ENCODE measurements at regions not wholly inside any gene's neighbourhood (a gene's known extent, or its start where the extent isn't known, plus 50 kb on each side); places are given as distances from the start of the nearest gene placed in this dataset.

DNA sequence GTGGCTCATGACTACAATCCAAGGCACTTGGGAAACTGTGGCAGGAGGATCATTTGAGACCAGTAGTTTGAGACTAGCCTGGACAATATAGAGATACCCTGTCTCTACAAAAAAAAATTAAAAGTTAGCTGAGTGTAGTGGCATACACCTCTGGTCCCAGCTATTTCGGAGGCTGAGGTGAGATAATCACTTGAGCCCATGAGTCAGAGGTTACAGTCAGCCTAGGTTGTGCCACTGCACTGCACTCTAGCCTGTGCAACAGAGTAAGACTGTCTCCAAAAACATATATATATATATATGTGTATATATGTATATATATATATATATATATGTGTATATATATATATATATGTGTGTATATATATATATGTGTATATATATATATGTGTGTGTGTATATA, 890.8 kb downstream of the NLGN4Y start:
- no peak for DNase-seq

DNA sequence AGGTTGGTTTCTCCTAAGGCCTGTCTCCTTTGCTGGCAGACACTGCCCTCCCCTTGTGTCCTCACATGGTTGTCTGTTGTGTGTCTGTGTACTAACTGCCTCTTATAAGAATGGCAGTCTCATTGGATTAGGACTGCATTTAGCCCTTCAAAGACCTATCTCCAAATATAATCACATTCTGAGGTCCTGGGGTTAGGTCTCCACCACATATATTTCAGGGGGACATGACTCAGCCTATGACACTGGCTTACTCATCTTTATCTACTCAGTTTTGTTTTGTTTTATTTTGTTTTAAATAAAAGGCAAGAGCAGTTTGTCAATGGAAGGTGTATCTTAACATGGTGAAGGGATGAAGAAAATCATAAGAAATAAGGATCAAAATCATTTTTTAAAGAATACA, 894.3 kb downstream of the NLGN4Y start:
- DNase-seq = peak; percentile 0

DNA sequence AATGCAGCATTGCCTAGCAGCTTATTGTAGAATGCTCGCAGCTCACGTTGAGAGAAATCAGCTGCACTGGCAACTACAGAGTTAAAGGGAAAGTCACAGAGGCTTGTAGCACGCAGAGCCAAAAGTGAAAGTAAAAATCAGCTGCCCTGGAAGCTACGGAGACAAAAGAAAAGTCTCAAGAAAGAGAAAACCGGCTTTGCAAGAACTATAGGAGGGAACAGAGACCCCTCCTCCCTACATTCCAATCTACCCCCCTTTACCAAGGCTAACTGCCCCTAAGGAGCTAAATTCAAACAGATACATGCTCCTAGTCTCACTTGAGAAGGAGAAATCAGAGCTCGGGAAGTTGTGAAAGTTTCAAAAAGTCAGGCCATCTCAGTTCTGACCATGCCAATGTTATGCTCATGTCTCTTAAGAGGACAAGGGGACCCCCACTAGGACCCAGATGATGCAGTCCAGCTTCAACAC, 900.4 kb downstream of the NLGN4Y start:
- no peak for DNase-seq

DNA sequence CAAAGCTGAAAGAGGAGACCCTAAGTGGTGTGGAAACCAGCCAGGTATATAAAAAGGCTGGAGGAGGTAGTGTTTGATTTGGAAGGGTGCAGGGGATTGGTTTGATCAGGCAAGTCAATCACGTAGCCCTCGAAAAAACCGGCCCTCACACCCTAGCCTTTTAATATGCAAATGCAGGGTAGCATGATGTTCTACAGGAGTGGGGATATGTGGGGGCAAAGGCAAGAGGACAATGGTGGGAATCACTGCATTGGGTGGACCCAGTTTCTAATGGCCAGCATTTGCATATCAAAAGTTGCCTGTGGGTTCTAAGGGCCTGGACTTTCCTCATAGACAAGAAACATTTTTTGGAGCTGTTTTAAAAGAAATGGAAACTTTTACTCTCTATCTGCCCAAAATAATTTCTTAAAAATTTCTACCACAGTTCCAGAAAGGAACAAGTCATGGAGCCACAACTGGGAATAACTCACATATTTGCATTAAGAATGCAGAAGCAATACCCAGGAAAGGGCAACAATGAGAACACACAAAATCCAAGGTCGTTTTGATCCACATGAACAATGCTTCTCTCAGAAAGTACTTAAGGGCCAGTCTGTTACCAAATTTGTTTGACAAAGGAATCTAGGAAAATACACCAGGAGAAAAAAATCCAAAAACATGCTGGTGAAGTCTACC, 915.8 kb downstream of the NLGN4Y start:
- no peak for DNase-seq

DNA sequence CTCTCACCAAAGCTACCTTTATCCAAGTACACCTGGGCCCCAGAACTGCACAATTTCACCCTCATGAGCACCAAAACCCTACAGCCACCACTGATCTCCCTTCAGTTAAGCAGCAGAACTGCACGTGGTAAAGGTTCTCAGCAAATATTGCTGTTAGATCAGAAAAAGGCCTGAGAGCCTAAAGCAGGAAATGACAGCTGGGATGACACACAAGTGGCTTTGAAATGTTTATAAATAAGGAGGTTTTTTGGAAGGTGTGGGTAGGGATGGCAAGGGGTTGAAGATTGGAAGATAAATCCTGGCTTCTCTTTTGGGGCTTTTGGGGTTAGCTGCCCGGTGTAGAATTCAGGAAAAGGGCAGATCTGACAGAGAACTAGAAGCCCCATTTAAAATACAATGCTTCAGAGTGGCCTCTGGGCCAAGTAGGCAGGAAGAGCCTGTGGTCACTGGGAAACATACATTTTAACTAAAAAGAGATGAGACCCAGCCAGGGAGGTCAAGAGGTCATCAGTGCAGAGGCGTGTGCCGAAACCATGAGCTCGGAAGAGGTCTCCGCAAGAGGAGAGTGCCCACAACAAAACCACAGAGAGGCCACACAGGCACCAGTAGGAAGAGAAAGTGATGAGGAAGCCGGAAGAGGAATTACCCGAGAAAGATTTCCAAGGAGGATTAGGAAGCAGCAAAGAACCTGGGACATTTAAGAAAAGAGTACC, 916.5 kb downstream of the NLGN4Y start:
- DNase-seq = no peak

DNA sequence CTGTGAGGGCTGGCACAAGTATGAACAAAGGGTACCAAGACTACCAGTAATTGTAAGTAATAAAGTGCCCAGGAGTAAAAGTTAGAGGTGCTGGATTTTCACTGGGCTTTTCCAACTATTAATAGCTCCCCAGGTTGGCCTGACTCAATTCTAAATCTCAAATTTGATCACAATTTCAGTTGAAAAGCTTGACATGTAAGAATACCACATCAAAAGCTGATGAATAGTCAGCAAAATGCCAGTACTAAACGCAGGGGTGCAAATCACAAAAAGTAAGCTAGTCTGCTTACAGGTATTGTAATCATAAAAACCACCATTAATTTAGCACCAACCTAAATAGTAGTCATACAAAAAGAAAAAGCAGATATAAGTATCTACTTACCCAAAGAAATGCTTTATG, 917.5 kb downstream of the NLGN4Y start:
- DNase-seq = no peak

DNA sequence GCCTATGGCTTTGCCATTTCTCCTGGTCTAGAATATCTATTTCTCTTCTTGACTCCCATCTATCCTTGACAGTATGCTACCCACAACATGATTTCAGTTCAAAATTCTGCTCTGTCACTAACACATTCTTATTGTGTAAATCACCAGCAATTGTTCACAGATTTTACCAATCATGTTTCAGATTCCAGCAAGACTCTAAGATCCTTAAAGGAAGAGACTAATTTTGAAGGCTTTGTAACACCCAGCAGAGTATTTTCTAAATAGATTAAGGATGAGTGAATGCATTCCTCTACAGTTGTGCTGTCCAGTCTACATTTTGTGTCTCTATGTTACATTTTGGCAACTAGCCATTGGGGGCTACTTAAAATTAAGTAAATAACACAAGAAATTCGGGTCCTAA, 921.5 kb downstream of the NLGN4Y start:
- no peak for DNase-seq

DNA sequence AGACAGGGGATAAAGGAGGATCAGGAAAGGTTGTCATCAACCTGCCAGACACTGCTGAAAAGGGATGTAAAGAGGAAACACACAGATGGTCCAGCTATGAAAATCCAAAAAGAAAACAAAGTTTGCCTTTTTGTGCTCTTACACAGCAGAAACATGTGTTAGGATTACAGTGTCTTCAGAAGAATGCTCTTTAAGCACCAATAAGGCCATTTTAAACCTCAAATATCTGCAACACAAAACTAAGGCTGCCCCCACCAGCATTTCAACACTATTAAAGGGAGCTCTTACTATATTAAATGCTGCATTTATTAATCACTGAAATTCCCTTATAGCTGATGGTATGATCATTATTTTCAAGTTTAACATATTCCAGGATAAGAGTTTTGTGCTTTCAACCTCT, 922.5 kb downstream of the NLGN4Y start:
- no peak for DNase-seq

DNA sequence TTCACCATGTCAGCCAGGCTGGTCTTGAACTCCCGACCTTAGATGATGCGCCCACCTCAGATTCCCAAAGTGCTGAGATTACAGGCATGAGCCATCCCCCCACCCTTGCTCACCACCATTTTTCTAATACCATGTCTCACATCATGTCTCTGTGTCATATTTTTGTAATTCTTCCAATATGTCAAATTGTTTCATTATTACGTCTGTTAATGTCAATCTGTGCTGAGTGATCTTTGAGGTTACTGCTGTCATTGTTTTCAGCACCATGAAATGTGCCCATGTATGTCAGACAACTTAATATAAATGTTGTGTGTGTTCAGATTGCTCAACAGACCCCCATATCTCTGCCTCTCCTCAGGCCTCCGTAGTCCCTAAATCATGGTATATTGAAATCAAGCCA, 923.6 kb downstream of the NLGN4Y start:
- no peak for DNase-seq

DNA sequence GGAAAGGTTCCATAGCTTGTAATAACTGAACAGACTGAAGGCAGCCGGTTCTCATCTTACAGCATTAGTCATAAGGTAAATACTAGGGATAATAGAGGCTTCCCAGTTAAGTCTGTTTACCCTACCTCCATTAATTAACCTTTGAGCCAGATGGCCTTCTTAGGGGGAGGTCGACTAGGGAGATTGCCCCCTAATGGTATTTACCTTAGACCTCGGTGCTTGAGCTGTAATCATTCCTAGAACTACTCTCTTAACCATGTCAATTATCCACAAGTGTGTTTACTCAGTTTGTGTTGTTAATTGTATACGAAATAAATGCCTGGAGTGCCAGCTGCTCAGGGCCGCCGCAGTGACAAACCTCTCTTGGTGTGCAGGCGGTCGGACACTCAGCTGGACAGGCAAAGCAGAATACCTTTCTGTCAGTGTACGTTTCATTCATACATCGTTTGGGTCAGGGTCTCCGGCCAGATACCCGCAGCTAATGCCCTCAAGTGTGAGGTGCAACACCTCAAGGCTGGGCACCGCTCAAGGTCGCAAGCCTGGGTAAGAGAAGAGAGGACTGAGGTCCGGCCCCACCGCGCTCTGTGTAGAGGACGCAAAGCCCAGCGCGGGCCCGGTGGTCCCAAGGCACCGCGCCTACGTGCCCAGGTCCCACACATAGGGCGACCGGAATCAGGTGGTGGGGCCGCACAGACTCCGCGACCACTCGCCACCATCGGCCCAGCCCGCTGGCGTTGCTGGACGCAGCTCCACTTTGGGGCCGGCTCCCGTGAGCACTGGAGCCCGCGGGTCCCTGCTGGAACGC, 931.0 kb downstream of the NLGN4Y start:
- DNase-seq = no peak

DNA sequence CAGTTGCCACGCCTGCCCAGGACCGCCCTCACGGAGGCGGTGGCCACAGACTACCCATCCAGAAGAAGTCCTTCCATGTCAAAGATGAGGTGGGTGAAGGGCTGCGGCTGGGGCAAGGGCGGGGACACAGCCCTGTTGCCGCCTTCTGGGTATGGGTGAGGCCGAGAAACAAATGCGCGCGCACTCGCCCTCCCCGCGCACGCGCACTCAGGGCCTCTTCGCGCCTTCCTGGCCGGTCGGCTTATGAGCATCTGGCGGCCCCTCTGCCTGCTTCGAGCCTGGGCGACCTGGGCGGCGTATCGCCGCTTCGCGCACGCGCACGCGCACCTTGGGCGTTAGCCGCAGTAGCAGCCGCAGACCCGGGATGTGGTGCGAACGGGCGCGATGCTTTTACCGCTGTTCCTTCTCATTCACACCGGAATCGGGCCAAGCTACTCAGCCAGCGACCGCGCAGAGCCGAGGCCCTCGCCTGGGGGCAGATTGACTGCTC, 931.7 kb downstream of the NLGN4Y start:
- DNase-seq = no peak

DNA sequence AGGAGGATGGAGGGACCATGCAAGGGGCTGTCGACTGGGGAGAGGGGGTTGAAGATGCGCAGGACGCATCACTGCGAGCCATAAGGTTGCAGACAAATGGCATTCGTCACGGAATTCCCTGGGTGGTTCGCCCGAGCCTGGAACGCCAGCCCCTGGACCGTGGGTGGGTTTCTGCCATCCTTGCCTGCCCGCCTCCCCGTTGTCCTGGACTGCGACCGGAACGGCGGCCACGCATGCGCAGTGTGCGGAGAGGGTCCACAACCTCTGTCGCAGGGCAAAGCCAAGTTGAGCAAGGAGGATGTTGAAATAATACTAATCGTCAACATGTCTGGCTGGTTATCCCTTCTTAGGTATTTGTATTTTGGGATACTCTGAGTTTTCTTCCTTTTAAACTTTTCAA, 932.2 kb downstream of the NLGN4Y start:
- DNase-seq = no peak

DNA sequence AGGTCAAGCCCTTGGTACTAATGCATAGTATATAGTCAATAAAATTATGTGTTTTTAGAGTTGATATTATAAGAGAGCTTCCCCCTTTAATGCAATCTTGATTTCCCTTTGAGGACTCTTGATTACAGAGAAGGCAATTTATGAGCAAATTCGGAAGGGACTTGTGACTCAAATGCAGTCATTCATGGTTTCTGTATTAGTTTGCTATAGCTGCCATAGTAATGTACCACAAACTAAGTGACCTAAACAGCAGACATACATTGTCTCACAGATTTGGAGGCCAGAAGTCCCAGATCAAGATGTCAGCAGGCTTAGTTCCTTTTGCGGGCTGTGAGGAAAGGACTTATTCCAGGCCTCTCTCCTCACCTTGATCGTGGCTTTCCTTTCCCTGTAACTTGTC, 933.4 kb downstream of the NLGN4Y start:
- DNase-seq = no peak

DNA sequence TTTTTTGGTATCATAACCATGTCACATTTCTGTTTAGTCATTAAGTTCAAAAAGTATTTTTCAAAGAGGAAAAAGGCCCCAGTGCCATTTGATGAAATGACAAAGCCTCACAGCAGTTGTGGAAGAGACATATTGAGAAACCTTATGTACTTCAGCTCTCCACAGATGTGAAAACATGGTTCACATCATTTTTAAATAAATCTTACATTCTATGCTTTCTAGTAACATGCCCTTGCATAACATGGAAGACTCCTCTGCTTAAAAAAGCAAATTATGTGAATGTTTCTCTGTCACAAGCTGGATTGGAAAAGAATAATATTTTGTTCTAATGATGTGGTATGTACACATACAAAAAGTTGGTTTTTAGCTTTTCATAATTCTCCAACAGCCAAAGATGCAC, 934.1 kb downstream of the NLGN4Y start:
- no peak for DNase-seq

DNA sequence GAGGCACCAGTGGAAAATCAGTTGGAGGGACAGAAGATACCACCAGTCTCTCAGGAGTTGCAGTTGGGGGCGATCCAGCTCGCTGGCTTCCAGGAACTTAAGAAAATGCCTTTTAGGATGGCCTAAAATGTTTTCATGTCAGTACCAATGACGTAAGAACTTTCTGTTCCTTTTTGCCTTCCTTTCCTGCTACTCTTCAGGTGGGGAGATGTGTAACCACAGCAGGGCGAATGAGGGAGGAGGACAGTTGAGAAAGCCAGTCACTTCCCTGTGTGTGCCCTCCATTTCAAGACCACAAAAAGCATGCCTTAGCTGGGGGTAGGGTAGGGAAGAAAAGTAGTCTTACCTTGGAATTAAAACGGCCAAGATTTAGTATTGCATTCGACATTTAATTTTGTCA, 941.6 kb downstream of the NLGN4Y start:
- DNase-seq = no peak

DNA sequence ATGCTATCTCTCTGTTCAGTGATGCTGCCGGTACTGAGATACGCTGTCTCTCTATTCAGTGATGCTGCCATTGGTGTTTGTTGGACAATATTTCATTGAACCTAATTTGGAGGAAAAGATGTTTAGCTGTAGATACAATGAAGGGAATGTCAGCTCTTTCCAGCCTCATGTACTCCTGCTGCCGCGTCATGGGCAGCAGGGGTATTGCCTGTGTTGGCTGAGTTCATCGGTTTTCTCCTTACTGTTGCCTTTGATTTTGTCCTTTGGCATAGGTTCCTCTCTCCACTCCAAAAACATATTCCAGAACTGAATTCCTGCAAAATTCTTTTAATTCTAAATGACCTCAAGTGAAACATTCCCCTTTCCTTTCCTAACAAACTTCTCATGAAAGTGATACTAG, 942.6 kb downstream of the NLGN4Y start:
- no peak for DNase-seq

DNA sequence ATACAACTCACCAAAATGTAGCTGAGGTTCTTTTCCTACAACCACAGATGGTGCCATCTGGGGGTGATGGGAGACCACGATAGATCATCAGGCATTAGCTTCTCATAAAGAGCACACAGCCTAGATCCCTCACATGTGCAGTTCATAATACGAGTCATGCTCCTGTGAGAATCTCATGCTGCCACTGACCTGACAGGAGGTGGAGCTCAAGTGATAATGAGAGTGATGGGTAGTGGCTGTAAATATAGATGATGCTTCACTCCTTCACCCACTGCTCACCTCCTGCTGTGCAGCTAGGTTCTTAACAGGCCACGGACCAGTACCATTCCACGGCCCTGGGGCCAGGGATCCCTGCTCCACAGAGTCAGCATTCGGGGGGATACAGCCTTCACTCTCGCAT, 943.8 kb downstream of the NLGN4Y start:
- DNase-seq = no peak

DNA sequence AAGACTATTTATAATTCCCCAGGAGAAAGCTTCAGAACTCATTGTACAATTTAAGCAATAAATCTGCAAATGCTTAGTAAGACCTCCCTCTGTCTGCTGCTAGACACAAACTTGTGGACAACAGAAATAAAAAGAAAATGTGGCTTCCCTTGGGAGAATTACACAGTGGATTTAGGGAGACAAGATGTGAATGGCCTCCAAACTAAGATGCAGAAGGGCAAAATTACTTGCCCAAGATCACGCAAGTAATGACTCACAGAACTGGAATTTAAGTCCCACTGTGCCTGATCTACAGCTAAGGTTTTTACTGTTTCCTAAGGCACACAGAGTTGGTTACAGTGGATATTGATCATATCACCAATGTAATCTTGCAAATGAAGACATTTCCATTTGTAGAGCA, 947.0 kb downstream of the NLGN4Y start:
- no peak for DNase-seq

DNA sequence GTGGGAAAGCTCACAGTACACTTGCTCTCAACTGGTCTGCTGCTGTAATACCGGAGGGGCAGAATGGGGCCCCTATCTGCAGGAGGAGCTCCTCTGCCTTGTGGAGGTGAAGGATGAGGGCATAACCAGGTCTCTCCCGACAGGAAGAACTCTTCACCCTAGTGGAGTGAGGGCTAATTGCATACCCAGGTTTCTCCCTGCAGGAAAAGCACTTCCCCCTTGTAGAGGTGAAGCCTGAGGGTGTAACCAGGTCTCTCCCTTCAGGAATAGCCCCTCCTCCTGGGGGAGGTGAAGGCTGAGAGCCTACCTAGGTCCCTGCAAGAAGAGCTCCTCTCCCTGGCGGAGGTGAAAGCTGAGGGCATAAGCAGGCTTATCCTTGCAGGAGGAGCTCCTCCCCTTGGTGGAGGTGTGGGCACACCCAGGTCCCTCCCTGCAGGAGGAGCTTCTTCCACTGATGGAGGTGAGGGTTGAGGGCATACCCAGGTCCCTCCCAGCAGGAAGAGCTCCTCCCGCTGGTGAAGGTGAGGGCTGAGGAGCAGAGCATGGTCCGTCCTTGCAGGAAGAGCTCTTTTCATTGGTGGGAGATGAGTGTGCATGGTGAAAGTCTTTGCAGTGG, 954.1 kb downstream of the NLGN4Y start:
- DNase-seq = no peak

DNA sequence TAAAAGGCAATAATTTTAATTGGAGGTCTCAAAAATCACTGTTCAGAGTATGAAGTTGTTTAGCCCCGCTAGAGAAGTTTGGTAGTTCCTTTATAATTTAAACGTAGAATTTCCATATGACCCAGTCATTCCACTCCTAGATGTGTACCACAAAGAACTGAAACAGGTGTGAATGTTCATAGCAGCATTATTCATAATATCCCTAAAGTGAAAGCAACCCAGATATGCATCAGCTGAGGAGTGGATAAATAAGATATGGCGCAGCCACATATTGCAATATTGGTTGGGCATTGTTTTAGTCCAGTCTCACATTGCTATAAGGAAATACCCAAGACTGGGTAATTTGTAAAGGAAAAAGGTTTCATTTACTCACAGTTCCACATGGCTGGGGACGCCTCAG, 976.2 kb downstream of the NLGN4Y start:
- DNase-seq = no peak

DNA sequence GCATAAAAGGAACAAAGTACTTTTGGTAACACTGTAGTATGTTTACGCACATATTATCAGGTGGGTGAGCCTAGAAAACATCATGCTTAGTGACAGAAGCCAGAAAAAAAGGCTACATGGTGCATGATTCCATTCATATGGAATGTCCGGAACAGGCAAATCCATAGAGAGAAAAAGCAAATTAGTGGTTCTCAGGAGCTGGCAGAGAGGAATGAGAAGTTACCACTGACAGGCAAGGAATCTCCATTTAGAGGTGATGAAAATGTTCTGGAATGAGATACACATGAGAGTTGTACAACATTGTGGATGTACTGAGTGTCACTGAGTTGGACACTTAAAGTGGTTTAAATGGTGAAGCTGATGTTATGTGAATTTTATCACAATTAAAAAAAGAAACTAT, 976.9 kb downstream of the NLGN4Y start:
- DNase-seq = no peak

DNA sequence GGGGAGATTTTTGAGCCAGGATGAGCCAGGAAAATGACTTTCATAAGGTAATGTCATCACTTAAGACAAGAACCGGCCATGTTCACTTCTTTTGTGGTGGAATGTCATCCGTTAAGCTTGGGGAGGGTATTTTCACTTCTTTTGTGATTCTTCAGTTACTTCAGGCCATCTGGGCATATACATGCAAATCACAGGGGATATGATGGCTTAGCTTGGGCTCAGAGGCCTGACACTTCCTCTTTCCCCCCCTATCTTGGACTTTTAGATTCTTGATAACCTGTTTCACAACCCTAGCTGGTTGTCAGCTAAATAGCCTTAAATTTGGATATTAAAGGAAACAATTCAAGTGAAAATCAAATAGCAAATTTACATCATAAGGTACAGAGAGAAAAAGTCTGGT, 986.0 kb downstream of the NLGN4Y start:
- no peak for DNase-seq

DNA sequence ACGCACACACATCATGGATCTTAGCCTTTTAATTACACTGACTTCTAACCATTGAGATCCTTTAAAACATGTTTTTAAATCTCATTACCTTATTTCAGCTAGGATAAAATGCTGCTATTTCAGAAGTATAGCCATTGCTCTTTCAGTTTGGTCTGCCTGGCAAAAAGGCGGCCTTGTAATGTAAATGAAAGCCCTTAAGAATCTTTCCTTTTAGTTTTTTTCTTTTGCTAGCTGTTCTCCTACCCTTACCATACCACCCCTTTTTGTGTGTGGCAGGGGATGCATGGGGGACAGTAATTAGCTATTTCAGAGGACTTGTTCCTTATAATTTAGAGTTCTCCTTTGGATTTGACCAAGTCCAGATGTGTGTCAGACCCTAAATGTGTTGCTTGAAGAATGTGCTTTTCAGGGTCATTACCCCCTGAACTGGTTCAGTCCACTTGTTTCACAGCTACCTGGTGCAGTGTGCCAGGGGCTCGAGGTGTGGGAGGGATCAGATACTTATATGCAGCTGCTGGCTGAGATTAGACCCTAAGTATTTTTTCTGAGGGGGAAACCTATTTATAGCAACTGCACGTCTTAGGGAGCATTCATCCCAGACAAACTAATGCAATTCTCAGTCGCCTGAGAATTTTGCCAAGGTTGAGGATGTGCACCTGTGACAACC, 986.8 kb downstream of the NLGN4Y start:
- DNase-seq = no peak
